ENCODE measurements at regions not wholly inside any gene's neighbourhood (a gene's known extent, or its start where the extent isn't known, plus 50 kb on each side); places are given as distances from the start of the nearest gene placed in this dataset.

DNA sequence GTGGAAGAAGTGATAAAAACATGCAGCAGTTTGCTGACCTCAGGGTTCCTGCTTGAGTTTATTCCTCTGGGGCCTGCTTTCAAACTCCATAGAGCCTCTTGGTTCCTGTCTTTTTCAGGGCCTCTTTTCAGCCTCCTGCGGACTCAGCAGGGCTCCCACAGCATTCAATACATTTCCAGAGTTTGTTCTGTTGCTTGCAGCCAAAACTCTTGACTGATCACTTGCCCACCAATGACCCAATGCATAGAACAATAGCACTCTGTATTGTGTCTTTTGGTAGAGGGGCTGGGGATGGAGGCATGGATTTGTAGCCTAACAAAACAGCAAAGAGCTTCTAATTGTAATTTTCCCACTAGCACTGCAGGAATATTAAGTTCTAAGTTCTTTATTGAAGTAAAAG is 50.8 kb upstream of the CREB5 start:
- Histone ChIP-seq H3K9ac (ENCODE audit: low read length) (no peak overlapping the region), H3K4me3 (ENCODE audit: low read length) (no peak overlapping the region), H3K36me3 (ENCODE audit: control insufficient read depth, insufficient read depth, low read length) (no peaks in the 10 kb centered on the region), H3K27me3 (ENCODE audit: control insufficient read depth, insufficient read depth, low read length) (no peaks in the 10 kb centered on the region), H3K27ac (ENCODE audit: low read depth, low read length) (no peak overlapping the region), H3K4me1 (ENCODE audit: control insufficient read depth, insufficient read depth, low read length) (no peaks in the 10 kb centered on the region)

DNA sequence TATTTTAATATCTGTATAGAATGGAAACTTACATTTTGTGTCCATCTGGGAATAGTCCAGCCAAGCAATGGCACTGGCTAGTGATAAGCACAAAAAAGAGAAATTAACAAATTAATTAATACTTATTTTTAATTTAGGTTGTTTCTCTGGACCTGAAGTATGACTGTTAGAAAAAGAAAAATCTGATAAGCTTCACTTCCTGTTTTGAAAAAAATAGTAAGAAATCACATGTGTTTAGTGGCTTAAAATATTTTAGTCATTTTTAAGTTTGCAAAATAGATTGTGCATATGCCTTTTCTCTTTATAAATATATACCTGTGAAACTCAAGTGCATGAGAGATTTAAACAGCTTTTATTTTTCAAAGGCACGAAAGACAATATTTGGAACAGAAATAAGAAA is 50.1 kb upstream of the CREB5 start:
- no peak overlapping the region for H3K9ac ChIP-seq (ENCODE audit: low read length)
- H3K27me3 ChIP-seq (ENCODE audit: control insufficient read depth, insufficient read depth, low read length): no peaks in the 10 kb centered on the region
- no peaks in the 10 kb centered on the region for H3K36me3 ChIP-seq (ENCODE audit: control insufficient read depth, insufficient read depth, low read length)
- no peak overlapping the region for H3K4me3 ChIP-seq (ENCODE audit: low read length)
- H3K27ac ChIP-seq (ENCODE audit: low read depth, low read length): no peak overlapping the region
- H3K4me1 ChIP-seq (ENCODE audit: control insufficient read depth, insufficient read depth, low read length): no peaks in the 10 kb centered on the region
